Mesendoderm (in vitro differentiated cells): ENCODE measurements at regions not wholly inside any gene's neighbourhood (a gene's known extent, or its start where the extent isn't known, plus 50 kb on each side); places are given as distances from the start of the nearest gene placed in this dataset.

Experiments used
- DNase-seq: peaks from one replicate; pipeline ENCODE4 v3.0.0; 2013
- H2AK5ac ChIP-seq: 2 replicates; pipeline ENCODE4 v1.6.1; 2013; ENCODE audit warnings: low read length, inconsistent platforms
- H2BK120ac ChIP-seq: 2 replicates; pipeline ENCODE4 v1.6.1; 2013; ENCODE audit warnings: low read depth, mild to moderate bottlenecking, low read length, moderate library complexity, mixed read lengths
- H2BK15ac ChIP-seq: replicated peaks from 2 replicates; pipeline ENCODE4 v1.6.1; 2013; ENCODE audit warnings: low read depth, mild to moderate bottlenecking, moderate library complexity
- H2BK5ac ChIP-seq: 2 replicates; pipeline ENCODE4 v1.6.1; 2013; ENCODE audit warnings: low read length, inconsistent platforms
- H3K18ac ChIP-seq: 2 replicates; pipeline ENCODE4 v1.6.1; 2013; ENCODE audit warnings: mild to moderate bottlenecking, low read length, mixed read lengths
- H3K23ac ChIP-seq: one replicate; pipeline ENCODE4 v1.6.1; 2013; ENCODE audit warnings: low read length
- H3K27ac ChIP-seq: 2 replicates; pipeline ENCODE4 v1.5.1; 2013; ENCODE audit warnings: low read depth, mild to moderate bottlenecking, inconsistent platforms, low read length, moderate library complexity
- H3K27me3 ChIP-seq: 2 replicates; pipeline ENCODE4 v1.6.1; 2013; ENCODE audit warnings: low read length, control low read depth, mild to moderate bottlenecking, inconsistent platforms; ENCODE audit not compliant: insufficient read depth, poor library complexity
- H3K36me3 ChIP-seq: 2 replicates; pipeline ENCODE4 v1.6.1; 2013; ENCODE audit warnings: low read length, inconsistent platforms; ENCODE audit not compliant: control insufficient read depth, insufficient read depth
- H3K4ac ChIP-seq: one replicate; pipeline ENCODE4 v1.6.1; 2013; ENCODE audit warnings: low read depth, mild to moderate bottlenecking, low read length, moderate library complexity
- H3K4me1 ChIP-seq: 2 replicates; pipeline ENCODE4 v1.6.1; 2013; ENCODE audit warnings: low read depth, low read length, inconsistent platforms; ENCODE audit not compliant: control insufficient read depth
- H3K4me2 ChIP-seq: 2 replicates; pipeline ENCODE4 v1.6.1; 2013; ENCODE audit warnings: low read length
- H3K4me3 ChIP-seq: 2 replicates; pipeline ENCODE4 v1.5.1; 2013; ENCODE audit warnings: mild to moderate bottlenecking, low read length
- H3K56ac ChIP-seq: one replicate; pipeline ENCODE4 v1.6.1; 2013; ENCODE audit warnings: low read length
- H3K79me1 ChIP-seq: 2 replicates; pipeline ENCODE4 v1.6.1; 2013; ENCODE audit warnings: low read length, inconsistent platforms
- H3K79me2 ChIP-seq: 2 replicates; pipeline ENCODE4 v1.6.1; 2013; ENCODE audit warnings: mild to moderate bottlenecking, low read length; ENCODE audit not compliant: control insufficient read depth, insufficient read depth
- H3K9ac ChIP-seq: 2 replicates; pipeline ENCODE4 v1.6.1; 2013; ENCODE audit warnings: low read length, inconsistent platforms
- H4K5ac ChIP-seq: one replicate; pipeline ENCODE4 v1.6.1; 2013; ENCODE audit warnings: low read length
- H4K8ac ChIP-seq: one replicate; pipeline ENCODE4 v1.6.1; 2013; ENCODE audit warnings: low read depth, mild to moderate bottlenecking, control low read depth, low read length, moderate library complexity
- WGBS: extraction: QIAGEN DNeasy Blood & Tissue Kit; methylation state at CpG from one replicate; pipeline ENCODE4 v1.1.7; 2013; ENCODE audit warnings: low lambda C conversion rate, missing lambda C conversion rate; ENCODE audit not compliant: insufficient coverage; ENCODE audit errors: extremely low coverage; 5-methylcytosine and 5-hydroxymethylcytosine counted together

DNA sequence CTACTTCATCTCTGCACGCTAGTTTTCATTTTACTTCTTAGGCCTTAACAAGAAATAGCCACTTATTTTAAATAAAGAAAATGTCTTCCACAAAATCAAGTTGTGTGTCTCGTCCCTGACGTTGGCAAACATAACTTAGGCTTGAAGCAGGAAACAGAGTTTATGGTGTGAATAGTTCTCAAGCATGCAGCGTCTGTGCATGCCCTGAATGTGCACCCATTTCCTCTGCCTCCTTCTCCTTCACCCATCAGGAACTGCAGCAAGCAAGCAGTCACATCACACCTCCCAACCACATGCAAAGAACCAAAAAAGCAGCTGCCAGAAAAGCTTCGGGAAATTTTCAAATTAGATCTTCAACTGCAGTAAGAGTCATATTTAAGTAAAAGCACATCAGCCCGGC is 424.0 kb upstream of the IRX4 start:
- Histone ChIP-seq H3K27ac (no peak overlapping the region), H3K36me3 (no peaks in the 10 kb centered on the region), H3K79me2 (no peaks in the 10 kb centered on the region), H3K4me2 (no peak overlapping the region), H3K56ac (no peak overlapping the region), H2BK15ac (no peak overlapping the region), H3K9ac (no peak overlapping the region), H4K5ac (no peak overlapping the region), H2BK120ac (no peak overlapping the region), H3K4me1 (no peaks in the 10 kb centered on the region), H2AK5ac (no peak overlapping the region), H3K18ac (no peak overlapping the region), H3K79me1 (no peaks in the 10 kb centered on the region), H4K8ac (no peak overlapping the region), H3K23ac (no peak overlapping the region), H2BK5ac (no peak overlapping the region), H3K4ac (no peak overlapping the region), H3K27me3 (no peaks in the 10 kb centered on the region), H3K4me3 (no peak overlapping the region)
- no peak for DNase-seq
- no CpG with 5 or more reads among the region's 6 CpGs for WGBS

DNA sequence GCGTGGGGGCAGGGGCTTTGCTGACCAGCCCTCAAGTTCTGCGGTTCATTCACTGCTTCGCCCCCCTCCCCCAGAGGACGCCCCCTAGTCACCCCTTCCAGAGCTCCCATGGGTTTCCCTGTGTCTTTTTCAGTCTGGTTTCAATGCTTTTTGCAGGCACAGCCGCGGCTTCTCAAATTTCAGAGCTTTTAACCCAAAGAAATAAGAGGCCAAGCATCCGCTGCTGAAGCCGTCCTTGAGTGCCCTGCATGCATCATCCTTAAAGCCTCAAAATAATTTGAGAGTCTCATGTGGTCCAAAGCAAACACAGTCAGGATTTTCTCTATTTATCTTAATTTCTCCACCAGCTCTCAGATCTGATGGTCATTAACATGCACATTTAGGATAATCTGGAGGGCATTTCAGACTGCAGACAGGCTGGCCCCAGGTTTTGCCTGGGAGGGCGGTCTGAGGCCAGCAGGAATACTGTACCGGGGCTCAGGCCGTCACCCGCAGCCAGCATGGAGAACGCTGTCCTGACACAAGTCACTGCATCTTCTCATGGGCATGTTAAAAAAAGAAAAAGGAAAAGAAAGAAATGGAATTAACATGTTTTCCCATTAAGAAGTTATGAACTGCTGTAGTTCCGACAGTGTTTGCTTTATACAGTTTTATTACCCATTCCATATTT is 420.8 kb upstream of the IRX4 start:
- no peak overlapping the region for H3K56ac ChIP-seq
- no peak for DNase-seq
- H3K4ac ChIP-seq, result no peak overlapping the region
- no peaks in the 10 kb centered on the region for H3K4me1 ChIP-seq
- H3K79me1 ChIP-seq, result no peaks in the 10 kb centered on the region
- WGBS, result no CpG with 5 or more reads among the region's 14 CpGs
- H4K5ac ChIP-seq, result no peak overlapping the region
- no peak overlapping the region for H2AK5ac ChIP-seq
- no peaks in the 10 kb centered on the region for H3K79me2 ChIP-seq
- no peak overlapping the region for H3K27ac ChIP-seq
- H3K4me2 ChIP-seq, result no peak overlapping the region
- H3K27me3 ChIP-seq, result no peaks in the 10 kb centered on the region
- no peak overlapping the region for H4K8ac ChIP-seq
- H3K4me3 ChIP-seq, result no peak overlapping the region
- H3K9ac ChIP-seq, result no peak overlapping the region
- H2BK120ac ChIP-seq, result no peak overlapping the region
- no peaks in the 10 kb centered on the region for H3K36me3 ChIP-seq
- no peak overlapping the region for H2BK15ac ChIP-seq
- H3K23ac ChIP-seq, result no peak overlapping the region
- H3K18ac ChIP-seq, result no peak overlapping the region
- H2BK5ac ChIP-seq, result no peak overlapping the region

DNA sequence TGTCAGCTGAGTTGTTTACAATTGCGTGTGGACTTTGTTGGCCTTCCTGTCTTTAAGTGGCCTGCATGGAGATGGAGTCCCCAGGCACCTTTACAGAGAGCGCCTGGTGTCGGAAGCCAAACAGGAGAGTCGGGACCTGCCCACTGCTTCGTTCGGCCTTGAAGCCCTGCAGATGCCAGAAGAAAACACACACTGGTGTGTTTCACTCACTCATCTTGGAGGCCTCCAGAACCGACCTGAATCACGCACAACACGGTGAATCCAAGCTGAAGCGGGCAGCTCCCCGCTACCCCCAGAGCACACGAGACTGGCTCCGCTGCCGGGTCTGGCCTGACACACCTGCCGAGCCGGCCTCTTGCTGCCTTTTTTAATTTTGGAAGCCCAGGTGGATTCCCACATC is 419.4 kb upstream of the IRX4 start:
- Histone ChIP-seq H4K5ac (no peak overlapping the region), H3K56ac (no peak overlapping the region), H3K4me3 (no peak overlapping the region), H4K8ac (no peak overlapping the region), H2AK5ac (no peak overlapping the region), H3K36me3 (no peaks in the 10 kb centered on the region), H3K4me2 (no peak overlapping the region), H3K79me1 (no peaks in the 10 kb centered on the region), H3K18ac (no peak overlapping the region), H3K9ac (no peak overlapping the region), H2BK5ac (no peak overlapping the region), H2BK120ac (no peak overlapping the region), H2BK15ac (no peak overlapping the region), H3K4ac (no peak overlapping the region), H3K79me2 (no peaks in the 10 kb centered on the region), H3K23ac (no peak overlapping the region), H3K4me1 (no peaks in the 10 kb centered on the region), H3K27me3 (no peaks in the 10 kb centered on the region), H3K27ac (no peak overlapping the region)
- no CpG with 5 or more reads among the region's 16 CpGs for WGBS
- no peak for DNase-seq

DNA sequence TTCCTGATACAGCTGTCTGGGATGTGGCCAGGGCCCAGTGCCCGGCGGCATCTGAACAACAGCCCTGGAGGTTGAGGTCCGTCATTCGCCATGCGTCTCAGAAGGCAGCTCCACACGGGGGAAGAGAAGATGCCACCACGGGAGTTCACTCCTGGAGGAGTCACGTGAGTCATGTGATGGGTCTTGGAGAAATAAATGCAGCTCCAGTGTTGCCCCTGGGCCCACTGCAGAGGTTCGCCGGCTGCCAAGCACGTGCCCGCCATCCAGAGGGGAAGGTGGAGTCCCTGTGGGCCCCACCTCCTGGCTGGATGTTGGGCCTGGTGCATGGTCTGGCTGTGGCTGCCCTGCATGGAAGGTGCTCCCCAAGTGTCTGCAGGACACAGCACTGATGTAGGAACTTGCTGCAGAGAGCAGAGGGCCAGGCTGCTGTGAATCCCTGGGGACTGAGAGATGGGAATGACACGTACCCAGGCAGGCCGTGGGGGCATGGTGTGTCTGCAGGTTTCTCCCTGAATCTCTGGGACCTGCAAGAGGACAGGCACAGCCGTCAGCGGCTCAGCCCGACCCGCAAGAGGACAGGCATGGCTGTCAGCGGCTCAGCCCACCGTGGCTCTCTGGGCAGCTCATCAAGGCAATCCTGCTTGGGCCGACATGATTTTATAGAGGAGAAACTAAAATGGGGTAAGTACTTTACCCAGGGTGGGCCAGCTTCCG is 418.3 kb upstream of the IRX4 start:
- H2BK5ac ChIP-seq, result no peak overlapping the region
- no peaks in the 10 kb centered on the region for H3K79me1 ChIP-seq
- H2BK15ac ChIP-seq, result no peak overlapping the region
- no peaks in the 10 kb centered on the region for H3K27me3 ChIP-seq
- H3K9ac ChIP-seq, result no peak overlapping the region
- no peak overlapping the region for H4K8ac ChIP-seq
- no CpG with 5 or more reads among the region's 22 CpGs for WGBS
- no peaks in the 10 kb centered on the region for H3K79me2 ChIP-seq
- DNase-seq, result no peak
- no peak overlapping the region for H3K4me2 ChIP-seq
- H3K4ac ChIP-seq, result no peak overlapping the region
- H4K5ac ChIP-seq, result no peak overlapping the region
- H3K36me3 ChIP-seq, result no peaks in the 10 kb centered on the region
- no peak overlapping the region for H3K56ac ChIP-seq
- no peaks in the 10 kb centered on the region for H3K4me1 ChIP-seq
- H3K4me3 ChIP-seq, result no peak overlapping the region
- H3K23ac ChIP-seq, result no peak overlapping the region
- no peak overlapping the region for H2BK120ac ChIP-seq
- no peak overlapping the region for H2AK5ac ChIP-seq
- no peak overlapping the region for H3K27ac ChIP-seq
- no peak overlapping the region for H3K18ac ChIP-seq

DNA sequence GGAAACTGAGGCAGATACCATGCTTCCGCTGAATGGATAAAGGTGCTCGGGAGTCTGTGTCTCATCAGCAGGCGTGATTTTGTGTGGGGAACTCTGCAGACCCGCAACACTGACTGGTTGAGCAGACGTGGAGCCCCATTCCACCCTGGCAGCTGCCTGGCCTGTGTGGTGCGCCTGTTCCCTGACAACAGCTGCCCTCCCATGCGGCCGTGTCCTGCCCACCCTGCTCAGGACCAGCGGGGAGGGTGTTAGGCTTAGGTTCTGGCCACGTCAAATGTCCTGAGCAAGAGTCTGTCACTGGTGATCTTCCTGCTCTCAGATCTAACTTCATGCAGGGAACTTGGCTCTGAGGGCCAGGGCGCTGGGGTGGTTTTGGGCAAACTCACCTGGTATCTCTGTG is 417.7 kb upstream of the IRX4 start:
- H4K8ac ChIP-seq, result no peak overlapping the region
- no peak for DNase-seq
- no peak overlapping the region for H2BK5ac ChIP-seq
- no peak overlapping the region for H2AK5ac ChIP-seq
- no peak overlapping the region for H3K4me2 ChIP-seq
- H2BK15ac ChIP-seq, result no peak overlapping the region
- H3K27me3 ChIP-seq, result no peaks in the 10 kb centered on the region
- WGBS, result no CpG with 5 or more reads among the region's 11 CpGs
- no peak overlapping the region for H3K9ac ChIP-seq
- H3K56ac ChIP-seq, result no peak overlapping the region
- no peak overlapping the region for H4K5ac ChIP-seq
- no peaks in the 10 kb centered on the region for H3K79me2 ChIP-seq
- H2BK120ac ChIP-seq, result no peak overlapping the region
- H3K4me1 ChIP-seq, result no peaks in the 10 kb centered on the region
- no peak overlapping the region for H3K4ac ChIP-seq
- no peak overlapping the region for H3K18ac ChIP-seq
- H3K36me3 ChIP-seq, result no peaks in the 10 kb centered on the region
- H3K27ac ChIP-seq, result no peak overlapping the region
- H3K23ac ChIP-seq, result no peak overlapping the region
- H3K4me3 ChIP-seq, result no peak overlapping the region
- no peaks in the 10 kb centered on the region for H3K79me1 ChIP-seq
